Peyer's patch (tissue), 4 donors: ENCODE measurements at regions not wholly inside any gene's neighbourhood (a gene's known extent, or its start where the extent isn't known, plus 50 kb on each side); places are given as distances from the start of the nearest gene placed in this dataset.

ENCODE experiments used
- DNase-seq, 3 donors: peaks; one replicate each; pipeline ENCODE4 v3.0.0-alpha.2; 2017 to 2019
- H3K27ac ChIP-seq, 4 donors: fragments of 200-600 bp; sonication (generic); one replicate each; pipeline ENCODE4 v1.5.1; 2016 to 2019
- H3K27me3 ChIP-seq, 2 donors: fragments of 200-600 bp; sonication (generic); one replicate each; pipeline ENCODE4 v1.5.1; 2019
- H3K36me3 ChIP-seq, 3 donors: fragments of 200-600 bp; sonication (generic); one replicate each; pipeline ENCODE4 v1.5.1; 2016 to 2019
- H3K4me1 ChIP-seq, 4 donors: fragments of 200-600 bp; sonication (generic); one replicate each; pipeline ENCODE4 v1.5.1; 2016 to 2019
- H3K4me3 ChIP-seq, 4 donors: fragments of 200-600 bp; sonication (generic); 1 replicate in 3 of 4; 2 replicates in 1 of 4; pipeline ENCODE4 v1.5.1; 2016 to 2019; ENCODE audit warnings: mild to moderate bottlenecking in 1 of 4
- H3K9me3 ChIP-seq, 4 donors: fragments of 200-600 bp; sonication (generic); one replicate each; pipeline ENCODE4 v1.5.1; 2016 to 2019; ENCODE audit warnings: mild to moderate bottlenecking in 1 of 4
- POLR2A ChIP-seq, 2 donors: fragments of 450-650 bp; IDR thresholded peaks; one replicate each; pipeline ENCODE4 v1.5.1; 2017; ENCODE audit warnings: antibody characterized with exemption in 2 of 2, mild to moderate bottlenecking in 2 of 2, moderate library complexity in 2 of 2
- TF ChIP-seq, protein P1 (sequence below), 6 experiments: fragments of 450-650 bp in 4 of 6; fragments of 200-600 bp in 2 of 6; sonication (generic) in 1 of 6; IDR thresholded peaks; one replicate each; pipeline ENCODE4 v1.5.1; 2017 to 2019; ENCODE audit warnings: antibody characterized with exemption in 6 of 6, mild to moderate bottlenecking in 3 of 6, moderate library complexity in 1 of 6

DNA sequence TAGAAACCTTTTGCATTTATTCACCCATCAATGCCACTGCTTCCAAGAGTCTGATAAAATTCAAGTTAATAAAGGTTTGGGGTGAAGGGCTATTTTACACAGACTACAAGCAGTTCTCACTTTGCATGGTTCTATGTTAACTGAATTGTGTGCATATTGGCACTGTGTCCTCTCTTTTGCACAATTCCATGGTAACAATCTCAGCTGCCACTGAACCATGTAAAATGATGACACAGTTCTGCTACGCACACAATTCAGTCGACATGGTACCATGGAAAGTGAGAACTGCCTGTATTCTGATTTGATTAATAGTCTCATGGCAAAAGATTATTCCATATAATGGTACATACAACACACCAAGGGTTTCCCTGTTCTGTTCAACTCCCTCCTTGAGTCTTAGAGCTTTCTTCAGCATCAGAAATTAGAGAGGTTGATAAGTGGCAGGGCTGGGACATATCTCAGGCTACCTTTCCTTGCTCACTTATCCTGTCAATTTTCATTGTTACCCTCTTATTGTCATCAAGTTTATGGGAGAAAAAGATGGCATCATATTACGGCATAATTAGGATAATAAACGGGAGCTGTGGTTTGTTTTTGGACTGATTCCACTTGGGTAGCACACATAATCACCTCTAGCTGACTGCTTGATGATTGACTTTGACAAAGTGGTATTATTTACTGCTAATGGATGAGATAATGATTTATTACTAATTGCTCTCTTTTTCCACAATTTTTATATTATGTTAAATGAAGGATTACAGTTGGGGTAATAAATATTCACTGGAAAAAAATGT, 139.3 kb upstream of the CREB1 start:
- Histone ChIP-seq H3K27ac (no peak overlapping the region), H3K9me3 (no peaks in the 10 kb centered on the region), H3K4me1 (no peaks in the 10 kb centered on the region), H3K27me3 (no peaks in the 10 kb centered on the region), H3K36me3 (no peaks in the 10 kb centered on the region), H3K4me3 (no peak overlapping the region)
- TF ChIP-seq, protein P1, sequence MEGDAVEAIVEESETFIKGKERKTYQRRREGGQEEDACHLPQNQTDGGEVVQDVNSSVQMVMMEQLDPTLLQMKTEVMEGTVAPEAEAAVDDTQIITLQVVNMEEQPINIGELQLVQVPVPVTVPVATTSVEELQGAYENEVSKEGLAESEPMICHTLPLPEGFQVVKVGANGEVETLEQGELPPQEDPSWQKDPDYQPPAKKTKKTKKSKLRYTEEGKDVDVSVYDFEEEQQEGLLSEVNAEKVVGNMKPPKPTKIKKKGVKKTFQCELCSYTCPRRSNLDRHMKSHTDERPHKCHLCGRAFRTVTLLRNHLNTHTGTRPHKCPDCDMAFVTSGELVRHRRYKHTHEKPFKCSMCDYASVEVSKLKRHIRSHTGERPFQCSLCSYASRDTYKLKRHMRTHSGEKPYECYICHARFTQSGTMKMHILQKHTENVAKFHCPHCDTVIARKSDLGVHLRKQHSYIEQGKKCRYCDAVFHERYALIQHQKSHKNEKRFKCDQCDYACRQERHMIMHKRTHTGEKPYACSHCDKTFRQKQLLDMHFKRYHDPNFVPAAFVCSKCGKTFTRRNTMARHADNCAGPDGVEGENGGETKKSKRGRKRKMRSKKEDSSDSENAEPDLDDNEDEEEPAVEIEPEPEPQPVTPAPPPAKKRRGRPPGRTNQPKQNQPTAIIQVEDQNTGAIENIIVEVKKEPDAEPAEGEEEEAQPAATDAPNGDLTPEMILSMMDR (IDR thresholded peaks at IDR 0.05), result no peak
- no peak for TF ChIP-seq POLR2A (IDR thresholded peaks at IDR 0.05)
- DNase-seq, result no peak

DNA sequence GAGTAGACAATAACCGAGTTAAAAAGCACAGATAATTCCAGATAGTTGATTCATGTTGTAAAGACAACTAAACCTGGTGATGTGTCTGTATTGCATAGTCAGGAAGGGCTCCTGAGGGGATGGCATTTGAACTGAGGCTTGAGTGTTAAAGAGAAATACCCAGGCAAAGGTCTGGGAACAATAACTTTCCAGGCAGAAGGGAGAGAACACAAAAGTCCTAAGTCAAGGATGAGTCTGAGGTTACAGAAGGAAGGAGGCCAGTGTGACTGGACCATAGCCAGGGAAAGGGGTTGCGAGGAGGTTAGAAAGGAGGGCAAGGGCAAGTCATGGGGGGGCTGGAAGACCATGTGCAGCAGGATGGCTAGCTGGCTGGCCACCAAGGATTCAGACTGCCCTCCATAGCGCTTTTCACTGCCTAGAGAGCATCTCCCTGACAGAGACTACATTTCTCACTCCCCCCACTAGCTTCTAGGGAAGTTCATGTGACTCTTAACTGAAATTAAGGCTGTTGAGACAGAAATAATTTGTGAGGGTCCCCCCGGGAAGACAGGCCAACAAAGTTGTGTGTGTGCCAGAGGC, 135.5 kb upstream of the CREB1 start:
- no peak overlapping the region for H3K4me3 ChIP-seq
- TF ChIP-seq POLR2A (IDR thresholded peaks at IDR 0.05), result no peak
- H3K36me3 ChIP-seq, result no peaks in the 10 kb centered on the region
- H3K9me3 ChIP-seq, result no peaks in the 10 kb centered on the region
- H3K27ac ChIP-seq, result no peak overlapping the region
- DNase-seq, result no peak
- H3K27me3 ChIP-seq, result no peaks in the 10 kb centered on the region
- H3K4me1 ChIP-seq, result no peaks in the 10 kb centered on the region

DNA sequence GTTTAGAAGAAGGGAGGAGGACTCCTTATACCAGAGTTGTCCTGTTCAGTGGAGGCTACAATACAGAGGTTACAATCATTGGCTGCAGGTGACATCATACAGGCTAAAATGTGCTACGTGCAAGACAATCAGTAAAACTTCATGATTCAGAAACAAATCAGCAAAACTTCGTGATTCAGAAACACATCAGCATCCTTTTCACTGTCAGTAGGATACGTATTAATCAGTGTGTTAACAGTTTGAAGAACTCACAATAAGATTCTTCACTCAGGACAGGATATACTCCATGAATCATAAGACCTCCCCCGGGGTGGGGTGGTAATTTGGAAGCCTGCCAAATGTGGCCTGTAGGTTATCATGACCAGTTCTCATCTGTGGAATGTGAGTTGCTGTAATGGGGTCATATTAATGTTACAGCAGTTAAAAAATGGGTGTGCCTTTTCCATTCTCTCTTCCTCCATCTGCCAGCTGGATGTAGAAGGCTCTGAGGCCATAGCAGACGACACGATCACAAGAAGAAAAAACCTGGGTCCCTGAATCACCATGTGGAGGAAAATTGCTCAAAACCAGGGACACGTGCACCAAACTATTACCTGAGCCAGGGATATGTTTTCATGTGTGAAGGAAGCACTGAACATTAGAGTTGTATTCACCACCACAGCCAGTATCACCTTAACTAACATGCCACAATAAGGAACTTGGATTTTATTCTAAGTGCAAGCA, 134.8 kb upstream of the CREB1 start:
- DNase-seq, result no peak
- Histone ChIP-seq H3K4me1 (no peaks in the 10 kb centered on the region), H3K27ac (no peak overlapping the region), H3K27me3 (no peaks in the 10 kb centered on the region), H3K4me3 (no peak overlapping the region), H3K36me3 (no peaks in the 10 kb centered on the region), H3K9me3 (no peaks in the 10 kb centered on the region)
- TF ChIP-seq, protein P1 (IDR thresholded peaks at IDR 0.05), result no peak
- no peak for TF ChIP-seq POLR2A (IDR thresholded peaks at IDR 0.05)

DNA sequence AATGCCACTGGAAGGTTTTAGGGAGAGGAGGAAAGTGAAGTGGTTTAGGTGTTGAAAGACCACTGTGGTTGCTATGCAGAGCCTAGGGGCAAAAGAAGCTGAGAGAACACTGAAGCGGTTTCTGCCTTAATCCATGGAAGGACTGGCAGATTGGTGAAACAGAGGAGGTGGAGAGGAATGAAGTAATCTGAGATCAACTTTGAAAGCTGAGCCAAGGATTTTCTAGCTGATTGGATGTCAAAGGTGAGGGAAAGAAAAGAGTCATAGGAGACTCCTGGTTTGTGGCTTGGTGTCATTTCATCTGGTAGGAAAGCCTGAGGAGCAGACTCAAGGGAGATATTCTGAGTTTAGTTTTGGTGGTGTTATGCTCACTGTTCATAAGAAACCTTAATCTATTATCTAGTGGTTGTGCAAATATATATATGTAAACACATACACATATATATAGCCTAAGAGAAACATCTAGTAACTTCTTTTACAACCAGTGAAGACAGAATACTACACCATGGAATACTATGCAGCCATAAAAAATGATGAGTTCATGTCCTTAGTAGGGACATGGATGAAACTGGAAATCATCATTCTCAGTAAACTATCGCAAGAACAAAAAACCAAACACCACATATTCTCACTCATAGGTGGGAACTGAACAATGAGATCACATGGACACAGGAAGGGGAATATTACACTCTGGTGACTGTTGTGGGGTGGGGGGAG, 134.1 kb upstream of the CREB1 start:
- no peaks in the 10 kb centered on the region for H3K27me3 ChIP-seq
- no peak for TF ChIP-seq POLR2A (IDR thresholded peaks at IDR 0.05)
- TF ChIP-seq, protein P1 (IDR thresholded peaks at IDR 0.05), result no peak
- H3K27ac ChIP-seq, result no peak overlapping the region
- no peaks in the 10 kb centered on the region for H3K9me3 ChIP-seq
- no peak for DNase-seq
- H3K4me3 ChIP-seq, result no peak overlapping the region
- H3K4me1 ChIP-seq, result no peaks in the 10 kb centered on the region
- H3K36me3 ChIP-seq, result no peaks in the 10 kb centered on the region

DNA sequence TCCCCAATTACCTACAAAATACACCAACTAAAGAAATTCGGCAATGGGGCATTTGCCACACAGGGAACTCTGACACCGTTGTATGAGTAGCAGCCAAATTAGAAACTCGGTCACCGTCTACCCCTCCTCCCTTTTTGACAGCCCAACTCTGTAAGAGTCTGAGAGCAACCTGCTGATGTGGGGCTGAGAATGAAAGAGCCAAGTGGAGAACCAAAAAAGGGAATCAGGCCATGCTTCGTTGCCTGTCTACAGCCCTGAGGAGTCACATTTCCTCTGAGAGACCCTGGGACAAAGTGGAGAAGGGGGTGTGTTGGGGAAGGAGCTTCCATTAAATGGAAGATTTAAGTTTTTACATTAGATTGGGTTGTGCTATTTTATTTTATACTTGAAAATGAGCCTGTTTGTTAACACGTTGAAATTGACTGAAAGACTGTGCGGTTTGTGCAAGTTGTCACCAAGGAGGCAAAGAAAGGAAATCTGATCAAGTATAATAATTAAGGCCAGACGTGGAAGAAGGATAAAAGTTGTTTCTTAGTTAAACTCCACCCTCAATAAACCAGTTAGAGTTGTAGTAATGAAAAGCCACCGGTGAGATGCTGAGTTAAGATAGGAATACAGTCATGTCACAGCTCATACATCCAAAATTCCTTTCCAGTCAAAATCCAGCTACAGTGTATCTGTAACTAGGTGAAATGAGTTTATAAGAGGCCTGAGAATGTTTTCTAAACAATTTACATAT, 131.7 kb upstream of the CREB1 start:
- no peak for DNase-seq
- Histone ChIP-seq H3K4me1 (no peaks in the 10 kb centered on the region), H3K4me3 (no peak overlapping the region), H3K27me3 (no peaks in the 10 kb centered on the region), H3K27ac (no peak overlapping the region), H3K9me3 (no peaks in the 10 kb centered on the region), H3K36me3 (no peaks in the 10 kb centered on the region)
- TF ChIP-seq, protein P1 (IDR thresholded peaks at IDR 0.05), result no peak
- TF ChIP-seq POLR2A (IDR thresholded peaks at IDR 0.05), result no peak
